ENCODE measurements at regions not wholly inside any gene's neighbourhood (a gene's known extent, or its start where the extent isn't known, plus 50 kb on each side); places are given as distances from the start of the nearest gene placed in this dataset.
"Not testable (repeated sequence)": the region's sequence is repeated elsewhere in the genome, so short reads cannot be mapped to it uniquely, and the experiment has no call there.

DNA sequence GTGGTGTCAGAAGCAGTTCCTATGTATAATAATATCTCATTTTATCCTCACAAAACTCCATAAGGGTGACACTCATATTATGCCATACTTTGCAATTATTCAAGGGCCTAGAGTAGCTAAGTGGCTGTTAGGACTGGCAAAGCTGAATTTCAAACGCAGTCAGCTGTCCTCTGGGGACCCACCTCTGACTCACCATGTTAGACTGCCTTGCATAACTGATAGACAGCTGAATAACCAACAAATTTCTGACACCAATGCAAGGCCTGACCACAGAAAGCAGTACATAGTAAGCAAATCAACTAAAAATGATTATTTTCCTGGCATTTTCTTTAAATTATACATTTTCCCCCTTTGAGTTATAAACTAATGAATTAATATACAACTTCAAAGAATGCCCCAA, 251.6 kb upstream of the PTGER4 start:
- H3K27ac ChIP-seq (ENCODE audit: low read length): peak overlapping the region; percentile 38

DNA sequence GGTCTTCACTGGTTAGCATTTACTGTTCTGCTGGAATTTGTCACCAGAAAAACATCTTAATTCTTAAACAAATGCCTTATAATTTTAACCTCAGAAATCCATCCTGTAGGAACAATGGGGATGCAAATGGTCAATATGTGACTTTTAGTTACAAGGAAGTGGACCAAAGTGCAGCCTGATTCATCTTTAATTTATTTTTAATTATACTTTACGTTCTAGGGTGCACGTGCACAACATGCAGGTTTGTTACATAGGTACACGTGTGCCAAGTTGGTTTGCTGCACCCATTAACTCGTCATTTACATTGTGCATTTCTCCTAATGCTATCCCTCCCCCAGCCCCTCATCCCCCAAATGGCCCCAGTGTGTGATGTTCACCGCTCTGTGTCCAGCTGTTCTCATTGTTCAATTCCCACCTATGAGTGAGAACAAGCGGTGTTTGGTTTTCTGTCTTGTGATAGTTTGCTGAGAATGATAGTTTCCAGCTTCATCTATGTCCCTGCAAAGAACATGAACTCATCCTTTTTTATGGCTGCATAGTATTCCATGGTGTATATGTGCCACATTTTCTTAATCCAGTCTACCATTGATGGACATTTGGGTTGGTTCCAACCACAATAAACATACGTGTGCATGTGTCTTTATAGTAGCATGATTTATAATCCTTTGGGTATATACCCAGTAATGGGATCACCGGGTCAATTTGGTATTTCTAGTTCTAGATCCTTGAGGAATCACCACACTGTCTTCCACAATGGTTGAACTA, 262.5 kb upstream of the PTGER4 start:
- not testable (repeated sequence) for H3K9ac ChIP-seq (ENCODE audit: low read length); H3K4me3 ChIP-seq (ENCODE audit: low read length); H3K4me1 ChIP-seq (ENCODE audit: low read length); H2AFZ ChIP-seq (ENCODE audit: low read depth, low read length); H3K36me3 ChIP-seq (replicated peaks; ENCODE audit: low read depth, low read length); H3K9me3 ChIP-seq (ENCODE audit: insufficient read depth, low read length); H3K27me3 ChIP-seq (ENCODE audit: low read depth, low read length); H3K27ac ChIP-seq (ENCODE audit: low read length); H3K79me2 ChIP-seq (ENCODE audit: low read length); H3K4me2 ChIP-seq (ENCODE audit: low read length); H4K20me1 ChIP-seq (ENCODE audit: insufficient read depth, low read length)

More for the DNA sequence above, 251.6 kb upstream of the PTGER4 start:
- TF ChIP-seq, protein P1, sequence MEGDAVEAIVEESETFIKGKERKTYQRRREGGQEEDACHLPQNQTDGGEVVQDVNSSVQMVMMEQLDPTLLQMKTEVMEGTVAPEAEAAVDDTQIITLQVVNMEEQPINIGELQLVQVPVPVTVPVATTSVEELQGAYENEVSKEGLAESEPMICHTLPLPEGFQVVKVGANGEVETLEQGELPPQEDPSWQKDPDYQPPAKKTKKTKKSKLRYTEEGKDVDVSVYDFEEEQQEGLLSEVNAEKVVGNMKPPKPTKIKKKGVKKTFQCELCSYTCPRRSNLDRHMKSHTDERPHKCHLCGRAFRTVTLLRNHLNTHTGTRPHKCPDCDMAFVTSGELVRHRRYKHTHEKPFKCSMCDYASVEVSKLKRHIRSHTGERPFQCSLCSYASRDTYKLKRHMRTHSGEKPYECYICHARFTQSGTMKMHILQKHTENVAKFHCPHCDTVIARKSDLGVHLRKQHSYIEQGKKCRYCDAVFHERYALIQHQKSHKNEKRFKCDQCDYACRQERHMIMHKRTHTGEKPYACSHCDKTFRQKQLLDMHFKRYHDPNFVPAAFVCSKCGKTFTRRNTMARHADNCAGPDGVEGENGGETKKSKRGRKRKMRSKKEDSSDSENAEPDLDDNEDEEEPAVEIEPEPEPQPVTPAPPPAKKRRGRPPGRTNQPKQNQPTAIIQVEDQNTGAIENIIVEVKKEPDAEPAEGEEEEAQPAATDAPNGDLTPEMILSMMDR (IDR thresholded peaks at IDR 0.05; ENCODE audit: low read depth, low read length): no peak
- TF ChIP-seq EZH2phosphoT487 (IDR thresholded peaks at IDR 0.05; ENCODE audit: low read depth): no peak
- H3K9ac ChIP-seq (ENCODE audit: low read length): no peak overlapping the region
- no peaks in the 10 kb centered on the region for H3K79me2 ChIP-seq (ENCODE audit: low read length)
- peak overlapping the region; percentile 30 for H3K4me2 ChIP-seq (ENCODE audit: low read length)
- no peak overlapping the region for H3K4me3 ChIP-seq (ENCODE audit: low read length)
- no peaks in the 10 kb centered on the region for H3K27me3 ChIP-seq (ENCODE audit: low read depth, low read length)
- no peaks in the 10 kb centered on the region for H3K9me3 ChIP-seq (ENCODE audit: insufficient read depth, low read length)
- no peak overlapping the region for H2AFZ ChIP-seq (ENCODE audit: low read depth, low read length)
- peaks cover 47% of the 10 kb centered on the region for H3K4me1 ChIP-seq (ENCODE audit: low read length)
- no peaks in the 10 kb centered on the region for H4K20me1 ChIP-seq (ENCODE audit: insufficient read depth, low read length)
- H3K36me3 ChIP-seq (replicated peaks; ENCODE audit: low read depth, low read length): no peaks in the 10 kb centered on the region

DNA sequence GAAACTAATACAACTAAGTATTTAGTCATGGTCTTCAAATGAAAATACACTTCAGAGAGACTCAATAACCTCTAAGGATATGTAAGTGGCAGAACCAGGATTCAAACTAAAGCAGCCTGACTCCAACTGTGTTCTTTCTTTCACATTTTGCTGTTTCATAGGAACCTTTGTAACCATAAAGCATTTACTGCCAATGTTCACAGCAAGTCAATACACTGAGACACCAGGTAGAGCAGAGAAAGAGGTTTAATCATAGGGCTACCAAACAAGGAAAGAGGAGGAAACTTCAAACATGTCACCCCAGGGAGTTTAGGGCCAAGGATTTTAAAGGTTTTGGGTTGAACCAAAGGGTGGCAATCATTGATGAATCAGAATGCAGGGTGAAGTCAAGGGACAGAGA, 263.1 kb upstream of the PTGER4 start:
- H4K20me1 ChIP-seq (ENCODE audit: insufficient read depth, low read length): no peaks in the 10 kb centered on the region
- no peaks in the 10 kb centered on the region for H3K4me1 ChIP-seq (ENCODE audit: low read length)
- H3K9me3 ChIP-seq (ENCODE audit: insufficient read depth, low read length): no peaks in the 10 kb centered on the region
- H3K27me3 ChIP-seq (ENCODE audit: low read depth, low read length): no peaks in the 10 kb centered on the region
- H3K4me3 ChIP-seq (ENCODE audit: low read length): no peak overlapping the region
- H3K4me2 ChIP-seq (ENCODE audit: low read length): no peak overlapping the region
- H3K9ac ChIP-seq (ENCODE audit: low read length): no peak overlapping the region
- no peak overlapping the region for H3K27ac ChIP-seq (ENCODE audit: low read length)
- TF ChIP-seq, protein P1 (IDR thresholded peaks at IDR 0.05; ENCODE audit: low read depth, low read length): no peak
- no peak for TF ChIP-seq EZH2phosphoT487 (IDR thresholded peaks at IDR 0.05; ENCODE audit: low read depth)
- H3K79me2 ChIP-seq (ENCODE audit: low read length): no peaks in the 10 kb centered on the region
- H2AFZ ChIP-seq (ENCODE audit: low read depth, low read length): no peak overlapping the region
- H3K36me3 ChIP-seq (replicated peaks; ENCODE audit: low read depth, low read length): no peaks in the 10 kb centered on the region

DNA sequence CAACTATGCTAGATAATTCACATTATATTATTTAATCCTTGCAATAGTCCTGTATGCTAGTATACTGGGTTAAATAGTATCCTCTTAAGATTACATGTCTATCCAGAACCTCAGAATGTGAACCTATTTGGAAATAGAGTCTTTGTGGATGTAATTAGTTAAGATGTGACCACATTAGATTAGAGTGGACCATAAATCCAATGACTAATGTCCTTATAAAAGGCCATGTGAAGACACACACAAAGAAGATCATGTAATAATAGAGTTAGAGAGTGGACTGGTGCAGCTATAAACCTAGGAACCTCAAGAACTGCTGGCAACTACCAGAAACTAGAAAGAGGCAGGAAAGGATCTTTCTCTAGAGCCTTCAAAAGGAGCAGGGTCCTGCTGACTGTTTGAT, 263.6 kb upstream of the PTGER4 start:
- H3K27ac ChIP-seq (ENCODE audit: low read length): no peak overlapping the region
- H3K79me2 ChIP-seq (ENCODE audit: low read length): no peaks in the 10 kb centered on the region
- no peak for TF ChIP-seq EZH2phosphoT487 (IDR thresholded peaks at IDR 0.05; ENCODE audit: low read depth)
- no peaks in the 10 kb centered on the region for H3K9me3 ChIP-seq (ENCODE audit: insufficient read depth, low read length)
- no peaks in the 10 kb centered on the region for H4K20me1 ChIP-seq (ENCODE audit: insufficient read depth, low read length)
- no peaks in the 10 kb centered on the region for H3K27me3 ChIP-seq (ENCODE audit: low read depth, low read length)
- H3K4me1 ChIP-seq (ENCODE audit: low read length): no peaks in the 10 kb centered on the region; the same call in 1 of the 2 replicates
- no peak overlapping the region for H2AFZ ChIP-seq (ENCODE audit: low read depth, low read length)
- H3K36me3 ChIP-seq (replicated peaks; ENCODE audit: low read depth, low read length): no peaks in the 10 kb centered on the region
- no peak overlapping the region for H3K9ac ChIP-seq (ENCODE audit: low read length)
- H3K4me2 ChIP-seq (ENCODE audit: low read length): no peak overlapping the region
- H3K4me3 ChIP-seq (ENCODE audit: low read length): no peak overlapping the region

DNA sequence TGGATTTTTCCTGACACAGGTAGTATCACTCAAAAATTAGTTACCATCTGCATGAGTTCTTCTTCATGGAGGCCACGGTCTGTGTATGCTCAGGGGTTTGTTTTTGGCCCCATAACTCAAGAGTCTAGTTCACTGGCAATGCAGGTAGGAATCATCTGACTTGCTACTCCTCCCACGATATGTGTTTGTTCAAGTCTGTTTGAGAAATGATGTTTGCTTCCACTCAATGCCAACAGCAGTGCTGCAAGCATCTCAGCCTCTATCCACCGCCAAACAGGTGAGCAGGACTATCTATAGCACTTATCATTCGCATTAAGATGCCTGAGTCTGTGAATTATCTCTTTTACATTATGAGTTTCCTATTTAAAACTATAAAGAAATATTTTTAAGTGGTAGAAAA, 264.8 kb upstream of the PTGER4 start:
- Histone ChIP-seq H3K4me3 (ENCODE audit: low read length) (no peak overlapping the region), H4K20me1 (ENCODE audit: insufficient read depth, low read length) (no peaks in the 10 kb centered on the region), H3K4me1 (ENCODE audit: low read length) (peaks cover 10% of the 10 kb centered on the region), H3K4me2 (ENCODE audit: low read length) (no peak overlapping the region), H3K9me3 (ENCODE audit: insufficient read depth, low read length) (no peaks in the 10 kb centered on the region), H3K9ac (ENCODE audit: low read length) (no peak overlapping the region), H2AFZ (ENCODE audit: low read depth, low read length) (no peak overlapping the region), H3K27ac (ENCODE audit: low read length) (no peak overlapping the region), H3K27me3 (ENCODE audit: low read depth, low read length) (no peaks in the 10 kb centered on the region), H3K79me2 (ENCODE audit: low read length) (no peaks in the 10 kb centered on the region), H3K36me3 (replicated peaks; ENCODE audit: low read depth, low read length) (no peaks in the 10 kb centered on the region)
- no peak for TF ChIP-seq EZH2phosphoT487 (IDR thresholded peaks at IDR 0.05; ENCODE audit: low read depth)
- TF ChIP-seq, protein P1 (IDR thresholded peaks at IDR 0.05; ENCODE audit: low read depth, low read length): no peak

All from OCI-LY3 (cell line).